GM12878 (cell line): ENCODE measurements at regions not wholly inside any gene's neighbourhood (a gene's known extent, or its start where the extent isn't known, plus 50 kb on each side); places are given as distances from the start of the nearest gene placed in this dataset.

ENCODE experiments used
- KAT2A ChIP-seq: conservative IDR thresholded peaks from 2 replicates; pipeline ENCODE4 v1.6.1; 2011; ENCODE audit warnings: low read depth, low read length; ENCODE audit not compliant: control insufficient read depth
- POLR2AphosphoS5 ChIP-seq: IDR thresholded peaks from 2 replicates; pipeline ENCODE4 v1.6.1; 2011; ENCODE audit warnings: mild to moderate bottlenecking, low read length, inconsistent platforms

- TF ChIP-seq KAT2A (no peak), POLR2AphosphoS5 (no peak)
These were observed 80.2 kb upstream of the PIM1 start for GRCh38 chr6:37089783-37090182.
